ENCODE measurements at regions not wholly inside any gene's neighbourhood (a gene's known extent, or its start where the extent isn't known, plus 50 kb on each side); places are given as distances from the start of the nearest gene placed in this dataset.

GRCh38 chr10:128779416-128779815, 653.2 kb upstream of the MKI67 start:
- no peak for DNase-seq

GRCh38 chr10:128780156-128780761, 654.0 kb upstream of the MKI67 start:
- DNase-seq: no peak

GRCh38 chr10:128781637-128782036, 655.4 kb upstream of the MKI67 start:
- DNase-seq: no peak

GRCh38 chr10:128784444-128784843, 658.2 kb upstream of the MKI67 start:
- DNase-seq: no peak

GRCh38 chr10:128792426-128793140, 666.4 kb upstream of the MKI67 start:
- no peak for DNase-seq

GRCh38 chr10:128793726-128794655, 667.8 kb upstream of the MKI67 start:
- no peak for DNase-seq

GRCh38 chr10:128796396-128796912, 670.2 kb upstream of the MKI67 start:
- DNase-seq: no peak

GRCh38 chr10:128802062-128802461, 665.0 kb upstream of the MGMT start:
- DNase-seq: no peak

- DNase-seq: no peak
Observed at GRCh38 chr10:128803790-128804189, 663.3 kb upstream of the MGMT start.

- DNase-seq: no peak
Observed at GRCh38 chr10:128804411-128804810, 662.6 kb upstream of the MGMT start.

GRCh38 chr10:128808921-128809440, 658.1 kb upstream of the MGMT start:
- no peak for DNase-seq

GRCh38 chr10:128811511-128811910, 655.5 kb upstream of the MGMT start:
- no peak for DNase-seq

GRCh38 chr10:128812000-128812399, 655.0 kb upstream of the MGMT start:
- DNase-seq: no peak

- no peak for DNase-seq
Observed at GRCh38 chr10:128813574-128813973, 653.5 kb upstream of the MGMT start.

- DNase-seq: no peak
Observed at GRCh38 chr10:128814024-128814423, 653.0 kb upstream of the MGMT start.

GRCh38 chr10:128814782-128815181, 652.3 kb upstream of the MGMT start:
- DNase-seq: no peak

- no peak for DNase-seq
Observed at GRCh38 chr10:128816726-128817125, 650.3 kb upstream of the MGMT start.

GRCh38 chr10:128817636-128818035, 649.4 kb upstream of the MGMT start:
- DNase-seq: no peak

- no peak for DNase-seq
Observed at GRCh38 chr10:128820663-128821062, 646.4 kb upstream of the MGMT start.

GRCh38 chr10:128823201-128823600, 643.8 kb upstream of the MGMT start:
- DNase-seq: no peak

GRCh38 chr10:128825626-128826025, 641.4 kb upstream of the MGMT start:
- no peak for DNase-seq

GRCh38 chr10:128833671-128834070, 633.4 kb upstream of the MGMT start:
- no peak for DNase-seq

GRCh38 chr10:128835361-128835760, 631.7 kb upstream of the MGMT start:
- no peak for DNase-seq
